Activated naive CD8-positive, alpha-beta T cell treated with anti-CD3 and anti-CD28 coated beads, Interleukin-2, amount 10 ng/mL, durations not matched to agents 7 days and 5 days (primary cell): ENCODE measurements at regions not wholly inside any gene's neighbourhood (a gene's known extent, or its start where the extent isn't known, plus 50 kb on each side); places are given as distances from the start of the nearest gene placed in this dataset.
"Not testable (repeated sequence)": the region's sequence is repeated elsewhere in the genome, so short reads cannot be mapped to it uniquely, and the experiment has no call there.

ENCODE experiments used
- ATAC-seq: fragments of 150-1000 bp; cut with Tn5 transposase; one replicate; pipeline ENCODE4 v1.10.0; 2021; ENCODE audit warnings: low read depth, moderate library complexity
- POLR2A ChIA-PET: fragments of 350-600 bp; sonication (Branson Sonifier 250); formaldehyde crosslinking; loops from one replicate; lab custom pipeline; 2021; ENCODE audit warnings: antibody characterized with exemption; lab: Charles Lee
- DNase-seq: peaks from one replicate; pipeline ENCODE4 v3.0.0; 2021
- H3K27ac Mint-ChIP-seq: one replicate; pipeline ENCODE4 v1.8.0; 2022; ENCODE audit warnings: mild to moderate bottlenecking, mixed read lengths
- H3K27me3 Mint-ChIP-seq: one replicate; pipeline ENCODE4 v1.8.0; 2022; ENCODE audit warnings: mild to moderate bottlenecking, moderate library complexity, mixed read lengths
- H3K36me3 Mint-ChIP-seq: one replicate; pipeline ENCODE4 v1.8.0; 2021; ENCODE audit warnings: mild to moderate bottlenecking, mixed read lengths
- H3K4me1 Mint-ChIP-seq: one replicate; pipeline ENCODE4 v1.8.0; 2021; ENCODE audit warnings: mixed read lengths
- H3K4me3 Mint-ChIP-seq: one replicate; pipeline ENCODE4 v1.8.0; 2022; ENCODE audit warnings: mild to moderate bottlenecking, moderate library complexity, mixed read lengths
- H3K9me3 Mint-ChIP-seq: one replicate; pipeline ENCODE4 v1.8.0; 2021; ENCODE audit warnings: mixed read lengths

DNA sequence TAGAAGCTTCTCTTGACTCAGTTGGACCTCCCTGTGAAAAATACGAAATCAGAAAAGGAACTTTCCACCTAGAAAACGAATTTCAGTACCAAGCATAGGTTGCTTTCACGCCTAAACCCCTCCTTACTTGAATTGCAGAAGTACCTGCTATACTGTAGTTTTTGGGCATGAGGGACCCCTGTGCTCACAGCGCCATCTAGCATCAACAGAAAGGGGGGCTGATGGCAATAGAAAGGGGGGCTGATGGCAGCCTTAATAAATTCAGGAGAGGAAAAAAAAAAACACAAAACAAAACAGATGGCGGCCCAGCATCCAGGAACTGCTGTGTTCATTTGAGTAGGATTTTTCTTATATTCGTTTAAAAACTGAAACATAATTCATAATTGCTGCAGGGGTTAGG, 96.7 kb downstream of the NPAP1 start:
- Mint-ChIP-seq H3K27ac (peak overlapping the region; percentile 99), H3K36me3 (no peaks in the 10 kb centered on the region), H3K4me1 (peaks cover 3% of the 10 kb centered on the region), H3K9me3 (peaks cover 17% of the 10 kb centered on the region), H3K4me3 (peak overlapping the region; percentile 93), H3K27me3 (no peaks in the 10 kb centered on the region)
- DNase-seq (no peak), ATAC-seq (no peak)
- POLR2A ChIA-PET: interaction anchor here (1.3 kb wide), 1 partner anchor 667 kb away, joined by 3 read pairs; the partner anchor contains the start of gene UBE3A

DNA sequence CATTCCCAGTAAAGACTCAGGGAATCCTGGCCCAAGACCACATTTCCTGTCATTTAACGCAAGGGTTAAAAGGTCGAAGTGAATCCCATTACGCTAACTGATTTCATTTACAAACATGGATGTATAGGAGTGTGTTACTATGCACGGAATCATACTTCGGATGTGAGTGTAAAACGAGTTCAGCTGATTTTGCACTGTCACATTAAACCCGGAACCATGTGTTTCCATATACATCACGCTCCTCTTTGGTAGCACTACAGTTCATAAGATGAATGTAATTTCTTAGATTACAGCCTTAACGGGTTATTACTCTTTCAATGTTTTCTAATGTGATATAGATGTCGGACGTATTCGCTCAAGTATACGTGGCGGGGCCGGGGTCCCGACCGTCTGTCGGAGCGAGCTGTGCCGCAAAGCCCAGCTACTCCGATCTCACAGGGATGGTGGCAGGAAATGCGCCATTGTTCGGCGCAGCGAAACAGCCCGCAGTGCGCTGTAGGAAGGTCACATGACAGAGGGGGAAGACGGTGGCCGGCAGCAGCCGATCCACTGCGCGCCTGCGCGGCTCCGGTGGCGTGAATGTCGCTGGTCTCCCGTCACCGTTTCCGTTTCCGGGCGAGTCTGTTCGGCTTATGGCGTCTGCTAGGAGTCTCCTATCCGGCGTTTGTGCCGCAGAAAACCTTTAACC, 97.3 kb downstream of the NPAP1 start:
- ATAC-seq (peak; percentile 95), DNase-seq (peak; percentile 79)
- no peaks in the 10 kb centered on the region for H3K27me3 Mint-ChIP-seq
- H3K9me3 Mint-ChIP-seq: peaks cover 19% of the 10 kb centered on the region
- peaks cover 3% of the 10 kb centered on the region for H3K4me1 Mint-ChIP-seq
- POLR2A ChIA-PET: interaction anchor here (1.3 kb wide), 1 partner anchor 666 kb away, joined by 3 read pairs; the partner anchor contains the start of gene UBE3A
- peak overlapping the region; percentile 93 for H3K4me3 Mint-ChIP-seq
- H3K27ac Mint-ChIP-seq: peak overlapping the region; percentile 99
- H3K36me3 Mint-ChIP-seq: no peaks in the 10 kb centered on the region

DNA sequence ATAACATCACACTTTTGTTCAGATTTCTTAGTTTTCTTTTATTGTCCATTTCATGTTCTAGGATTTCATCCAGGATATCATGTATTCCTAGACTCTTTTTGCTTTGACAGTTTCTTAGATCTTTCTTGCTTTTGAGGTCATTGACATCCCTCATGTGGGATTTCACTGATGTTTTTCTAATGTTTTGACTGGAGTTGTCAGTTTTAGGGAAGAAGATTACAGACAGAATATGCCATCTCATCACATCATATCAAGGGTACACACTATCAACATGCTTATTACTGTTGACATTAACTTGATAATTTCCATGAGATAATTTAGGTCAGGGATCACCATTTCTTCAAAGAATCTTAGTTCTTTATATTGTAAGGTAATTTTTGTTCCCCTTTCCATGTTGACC, 101.7 kb downstream of the NPAP1 start:
- POLR2A ChIA-PET: no interaction called here
- DNase-seq (no peak), ATAC-seq (no peak)
- H3K27ac Mint-ChIP-seq: no peak overlapping the region
- no peaks in the 10 kb centered on the region for H3K27me3 Mint-ChIP-seq
- H3K4me1 Mint-ChIP-seq: peaks cover 3% of the 10 kb centered on the region
- no peaks in the 10 kb centered on the region for H3K36me3 Mint-ChIP-seq
- H3K4me3 Mint-ChIP-seq: no peak overlapping the region
- H3K9me3 Mint-ChIP-seq: peaks cover 13% of the 10 kb centered on the region

DNA sequence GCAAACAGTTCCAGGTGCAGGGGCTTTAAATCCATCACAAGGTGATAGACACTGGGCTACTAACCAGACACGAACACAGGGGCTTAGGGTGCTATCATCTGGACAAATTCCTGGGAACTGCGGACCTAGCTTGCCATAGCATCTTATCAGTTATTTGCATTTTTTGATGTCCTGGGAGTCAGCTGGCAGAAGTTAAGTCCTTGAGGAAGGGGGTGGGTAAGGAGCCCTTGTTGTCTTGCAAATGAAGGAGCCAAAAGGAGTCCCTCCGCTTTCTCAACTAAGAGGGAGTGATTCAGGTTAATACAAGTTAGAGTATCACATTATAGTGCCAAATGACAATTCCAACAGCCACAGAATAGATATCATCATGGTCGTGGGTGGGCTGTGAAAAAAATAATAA, 108.9 kb downstream of the NPAP1 start:
- Mint-ChIP-seq H3K36me3 (no peaks in the 10 kb centered on the region), H3K27ac (no peak overlapping the region), H3K9me3 (peaks cover 12% of the 10 kb centered on the region), H3K27me3 (no peaks in the 10 kb centered on the region), H3K4me3 (no peak overlapping the region), H3K4me1 (no peaks in the 10 kb centered on the region)
- no peak for ATAC-seq
- no peak for DNase-seq
- POLR2A ChIA-PET: no interaction called here

DNA sequence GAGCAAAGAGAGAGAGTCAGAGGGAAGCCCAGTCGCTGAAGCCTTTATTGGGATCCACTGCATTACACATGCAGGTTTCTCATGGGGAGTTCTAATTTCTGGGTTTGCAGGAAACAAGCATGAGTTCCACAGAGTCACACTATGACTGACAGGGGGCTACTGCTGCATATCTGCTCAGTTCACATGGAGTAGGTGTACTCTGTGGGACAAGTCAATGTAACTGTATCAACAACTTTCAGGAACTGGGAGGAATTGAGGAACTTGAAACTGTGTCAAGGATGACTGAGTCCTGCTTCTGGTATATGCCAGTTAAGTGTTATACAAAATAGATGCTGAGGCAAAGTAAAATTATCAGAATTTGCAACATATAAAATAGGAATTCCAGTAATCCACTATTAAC, 110.8 kb downstream of the NPAP1 start:
- H3K4me3 Mint-ChIP-seq: no peak overlapping the region
- H3K36me3 Mint-ChIP-seq: no peaks in the 10 kb centered on the region
- no peaks in the 10 kb centered on the region for H3K4me1 Mint-ChIP-seq
- peaks cover 15% of the 10 kb centered on the region for H3K9me3 Mint-ChIP-seq
- no peak overlapping the region for H3K27ac Mint-ChIP-seq
- no peaks in the 10 kb centered on the region for H3K27me3 Mint-ChIP-seq
- POLR2A ChIA-PET: no interaction called here
- DNase-seq (no peak), ATAC-seq (no peak)

DNA sequence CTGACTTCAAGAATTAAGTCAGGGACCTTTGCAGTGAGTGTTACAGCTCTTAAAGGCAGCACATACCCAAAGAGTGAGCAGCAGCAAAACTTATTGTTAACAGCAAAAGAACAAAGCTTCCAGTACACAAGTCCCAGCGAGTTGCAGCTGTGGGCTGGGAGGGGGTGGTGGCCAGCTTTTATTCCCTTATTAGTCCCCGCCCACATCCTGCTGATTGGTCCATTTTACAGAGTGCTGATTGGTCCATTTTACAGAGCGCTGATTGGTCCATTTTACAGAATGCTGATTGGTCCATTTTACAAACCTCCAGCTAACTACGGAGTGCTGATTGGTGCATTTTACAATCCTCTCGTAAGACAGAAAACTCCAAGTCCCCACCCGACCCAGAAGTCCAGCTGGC, 127.0 kb downstream of the NPAP1 start:
- H3K27me3 Mint-ChIP-seq, DNase-seq, H3K4me3 Mint-ChIP-seq, POLR2A ChIA-PET, ATAC-seq, H3K36me3 Mint-ChIP-seq, H3K27ac Mint-ChIP-seq, H3K4me1 Mint-ChIP-seq: not testable (repeated sequence)
- peaks cover 17% of the 10 kb centered on the region for H3K9me3 Mint-ChIP-seq

DNA sequence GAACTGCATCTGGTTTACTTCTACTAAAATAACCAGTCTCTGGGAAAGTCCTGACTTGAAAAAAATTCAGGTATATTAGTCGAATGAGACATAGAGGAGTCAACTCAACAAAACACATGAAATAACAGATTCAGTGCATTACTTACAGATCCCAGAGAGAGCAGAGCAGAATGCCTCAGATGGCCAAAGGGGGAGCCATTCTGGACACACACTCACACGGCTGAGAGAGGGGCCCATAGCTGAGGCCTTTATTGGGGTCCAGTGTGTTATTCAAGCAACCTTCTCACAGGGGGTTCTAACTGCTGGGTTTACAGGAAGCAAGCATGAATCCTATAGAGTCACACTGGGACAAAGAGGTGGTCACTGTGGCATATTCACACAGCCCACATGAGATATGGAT, 135.1 kb upstream of the SNRPN start:
- no peak for ATAC-seq
- Mint-ChIP-seq H3K9me3 (peaks cover 9% of the 10 kb centered on the region), H3K36me3 (no peaks in the 10 kb centered on the region), H3K4me1 (no peaks in the 10 kb centered on the region), H3K4me3 (no peak overlapping the region), H3K27me3 (peaks cover 2% of the 10 kb centered on the region), H3K27ac (no peak overlapping the region)
- no peak for DNase-seq
- POLR2A ChIA-PET: no interaction called here

DNA sequence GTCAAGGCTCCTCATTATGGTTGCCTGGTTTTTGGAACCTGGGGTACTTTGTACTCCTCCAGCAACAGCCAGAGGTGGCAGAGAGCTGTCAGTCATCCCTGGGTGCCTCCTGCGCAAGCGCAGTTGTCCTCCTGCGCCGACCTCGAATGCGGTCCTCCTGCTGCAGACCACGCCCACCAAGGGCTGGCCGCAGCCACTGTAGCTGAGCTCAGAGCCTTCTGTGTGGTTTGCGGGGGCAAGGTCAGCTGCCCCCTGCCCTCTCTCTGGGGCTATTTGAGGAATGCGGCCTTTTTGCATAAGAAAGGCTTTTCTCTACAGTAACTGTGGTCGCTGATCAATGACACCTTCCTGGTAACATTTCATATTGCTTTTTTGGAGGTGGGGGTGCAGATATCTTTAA, 131.3 kb upstream of the SNRPN start:
- no peak for DNase-seq
- POLR2A ChIA-PET: no interaction called here
- no peaks in the 10 kb centered on the region for H3K36me3 Mint-ChIP-seq
- peaks cover 2% of the 10 kb centered on the region for H3K27me3 Mint-ChIP-seq
- no peak overlapping the region for H3K4me3 Mint-ChIP-seq
- H3K27ac Mint-ChIP-seq: no peak overlapping the region
- peaks cover 15% of the 10 kb centered on the region for H3K9me3 Mint-ChIP-seq
- no peak for ATAC-seq
- no peaks in the 10 kb centered on the region for H3K4me1 Mint-ChIP-seq

DNA sequence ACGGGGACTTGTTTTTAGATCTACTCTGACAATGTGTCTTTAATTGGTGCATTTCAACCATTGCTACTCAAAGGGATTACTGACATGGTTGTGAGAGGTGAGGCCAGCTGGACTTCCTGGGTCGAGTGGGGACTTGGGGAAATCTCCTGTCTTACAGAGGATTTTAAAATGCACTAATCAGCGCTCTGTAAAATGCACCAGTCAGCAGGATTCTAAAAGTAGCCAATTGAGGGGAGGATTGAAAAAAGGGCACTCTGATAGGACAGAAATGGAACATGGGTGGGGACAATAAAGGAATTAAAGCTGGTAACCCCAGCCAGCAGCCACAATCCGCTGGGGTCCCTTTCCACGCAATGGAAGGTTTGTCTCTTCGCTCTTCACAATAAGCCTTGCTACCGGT, 122.5 kb upstream of the SNRPN start:
- no peak for DNase-seq
- POLR2A ChIA-PET: no interaction called here
- H3K4me1 Mint-ChIP-seq: no peaks in the 10 kb centered on the region
- H3K4me3 Mint-ChIP-seq: no peak overlapping the region
- H3K27me3 Mint-ChIP-seq: no peaks in the 10 kb centered on the region
- peaks cover 17% of the 10 kb centered on the region for H3K9me3 Mint-ChIP-seq
- ATAC-seq: no peak
- no peak overlapping the region for H3K27ac Mint-ChIP-seq
- no peaks in the 10 kb centered on the region for H3K36me3 Mint-ChIP-seq

DNA sequence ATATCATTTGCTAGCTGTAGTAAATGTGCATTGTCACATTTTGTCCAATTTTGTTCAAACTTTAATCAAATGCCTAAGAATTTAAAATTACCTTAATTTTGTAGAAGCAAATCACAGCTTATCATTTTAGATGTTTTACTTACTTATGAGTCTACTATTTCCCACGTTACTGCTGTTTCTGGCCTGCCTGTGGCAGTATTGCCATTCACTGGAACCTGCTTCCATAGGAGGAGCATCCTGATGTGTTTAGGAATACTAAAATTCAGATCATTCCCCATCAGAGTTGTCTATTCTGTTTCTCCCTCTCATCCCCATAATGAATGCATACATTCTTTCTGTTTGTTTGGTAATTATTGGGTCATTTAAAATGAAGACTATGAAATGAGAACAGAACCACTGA, 119.5 kb upstream of the SNRPN start:
- Mint-ChIP-seq H3K27ac (no peak overlapping the region), H3K27me3 (no peaks in the 10 kb centered on the region), H3K36me3 (no peaks in the 10 kb centered on the region), H3K9me3 (peaks cover 14% of the 10 kb centered on the region), H3K4me3 (no peak overlapping the region), H3K4me1 (no peaks in the 10 kb centered on the region)
- no peak for DNase-seq
- no peak for ATAC-seq
- POLR2A ChIA-PET: no interaction called here

DNA sequence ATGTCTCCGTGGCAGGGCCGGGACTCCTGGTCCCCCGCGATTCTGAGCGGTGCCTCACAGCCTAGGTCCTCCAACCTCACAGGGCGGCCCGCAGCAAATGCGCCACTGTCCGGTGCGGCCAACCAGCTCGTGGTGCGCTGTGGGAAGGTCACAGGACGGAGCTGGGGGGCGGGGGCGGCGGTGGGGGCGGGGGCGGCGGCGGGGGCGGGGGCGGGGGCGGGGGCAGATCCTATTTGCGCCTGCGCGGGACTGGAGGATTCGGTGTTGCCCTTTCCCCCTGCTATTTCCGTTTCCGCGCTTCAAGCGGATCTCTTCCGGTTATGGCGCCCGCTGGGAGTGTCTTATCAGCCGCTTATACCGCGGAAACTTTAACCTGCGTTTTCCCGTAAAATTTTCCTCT, 106.7 kb upstream of the SNRPN start:
- POLR2A ChIA-PET: no interaction called here
- Mint-ChIP-seq H3K4me1 (peaks cover 3% of the 10 kb centered on the region), H3K4me3 (peak overlapping the region; percentile 56), H3K27me3 (no peaks in the 10 kb centered on the region), H3K36me3 (no peaks in the 10 kb centered on the region), H3K9me3 (peaks cover 12% of the 10 kb centered on the region), H3K27ac (no peak overlapping the region)
- peak; percentile 27 for DNase-seq
- peak; percentile 22 for ATAC-seq

DNA sequence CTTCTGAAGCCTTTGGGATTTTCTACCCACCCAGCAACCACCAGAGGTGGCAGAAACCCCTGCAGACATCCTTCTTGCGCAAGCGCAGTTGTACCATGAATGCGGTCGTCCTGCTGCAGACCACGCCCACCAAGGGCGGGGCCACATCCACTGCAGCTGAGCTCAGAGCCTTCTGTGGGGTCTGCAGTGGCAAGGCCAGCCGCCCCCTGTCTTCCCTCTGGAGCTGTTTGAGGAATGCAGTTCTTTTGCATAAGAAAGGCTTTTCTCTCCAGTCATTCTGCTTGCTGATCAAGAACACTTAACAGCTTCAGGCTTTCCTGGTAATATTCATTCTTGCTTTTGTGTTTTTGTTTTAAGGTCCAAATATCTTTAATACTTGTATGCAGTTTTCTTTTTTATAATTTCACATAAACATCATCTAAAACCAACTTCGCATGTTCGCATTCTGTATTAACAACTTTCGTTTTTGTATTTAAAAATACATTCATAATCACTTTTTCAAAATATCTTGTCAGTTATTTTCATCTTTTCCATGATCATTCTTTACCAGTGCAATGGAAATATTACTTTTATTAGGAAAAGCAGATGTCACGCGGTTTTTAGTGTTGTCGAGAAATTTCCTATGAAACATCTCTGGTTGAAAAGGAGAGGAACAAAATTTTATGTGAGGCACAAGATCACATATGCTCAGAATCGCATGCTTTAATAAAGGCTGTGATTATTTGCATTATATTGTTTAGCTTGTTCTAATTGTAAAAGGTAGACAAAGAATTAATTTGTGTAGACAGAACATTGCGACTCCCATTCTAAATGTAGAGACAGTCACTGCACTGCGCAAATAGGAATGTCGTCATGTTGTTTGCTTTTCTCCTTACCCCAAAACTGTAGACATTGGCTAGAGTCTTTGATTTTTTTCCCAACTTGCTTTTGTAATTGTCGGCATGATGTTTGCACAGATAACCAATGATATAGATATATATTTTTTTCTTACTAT, 98.1 kb upstream of the SNRPN start:
- no peak overlapping the region for H3K4me3 Mint-ChIP-seq
- H3K9me3 Mint-ChIP-seq: peaks cover 10% of the 10 kb centered on the region
- DNase-seq (no peak), ATAC-seq (no peak)
- POLR2A ChIA-PET: no interaction called here
- H3K36me3 Mint-ChIP-seq: no peaks in the 10 kb centered on the region
- no peaks in the 10 kb centered on the region for H3K4me1 Mint-ChIP-seq
- no peaks in the 10 kb centered on the region for H3K27me3 Mint-ChIP-seq
- H3K27ac Mint-ChIP-seq: no peak overlapping the region

DNA sequence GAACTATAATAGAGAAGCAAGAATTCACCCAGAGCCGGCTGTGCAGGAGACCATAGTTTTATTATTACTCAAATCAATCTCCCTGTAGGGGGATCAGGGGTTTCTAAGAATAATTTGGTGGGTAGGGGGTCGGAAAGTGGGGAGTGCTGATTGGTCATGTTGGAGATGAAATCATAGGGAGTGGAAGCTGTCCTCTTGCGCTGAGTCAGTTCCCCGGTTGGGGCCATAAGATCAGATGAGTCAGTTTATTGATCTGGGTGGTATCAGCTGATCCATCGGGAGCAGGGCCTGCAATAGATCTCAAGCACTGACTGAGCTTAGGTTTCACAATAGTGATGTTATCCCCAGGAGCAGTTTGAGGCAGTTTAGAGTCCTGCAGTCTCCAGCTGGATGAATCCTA, 97.0 kb upstream of the SNRPN start:
- Mint-ChIP-seq H3K27me3 (no peaks in the 10 kb centered on the region), H3K4me3 (no peak overlapping the region), H3K9me3 (peaks cover 8% of the 10 kb centered on the region), H3K4me1 (no peaks in the 10 kb centered on the region), H3K27ac (no peak overlapping the region), H3K36me3 (no peaks in the 10 kb centered on the region)
- POLR2A ChIA-PET: no interaction called here
- DNase-seq: no peak
- no peak for ATAC-seq

DNA sequence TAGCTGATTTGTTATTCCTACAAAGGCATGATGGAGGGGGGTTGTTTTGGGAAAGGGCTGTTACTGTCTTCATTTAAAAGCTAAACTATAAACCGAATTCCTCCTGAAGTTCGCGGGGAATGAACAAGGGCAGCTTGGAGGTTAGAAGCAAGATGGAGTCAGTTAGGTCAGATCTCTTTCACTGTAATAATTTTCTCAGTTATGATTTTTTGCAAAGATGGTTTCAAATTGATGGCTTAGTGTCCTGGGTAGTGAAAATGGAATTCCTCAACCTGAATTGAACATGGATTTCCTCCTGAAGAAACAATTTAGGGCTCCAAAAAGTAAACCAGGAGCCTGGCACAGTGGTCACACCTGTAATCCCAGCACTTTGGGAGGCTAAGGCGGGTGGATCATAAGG, 96.6 kb upstream of the SNRPN start:
- H3K36me3 Mint-ChIP-seq, H3K4me3 Mint-ChIP-seq, H3K9me3 Mint-ChIP-seq, ATAC-seq, H3K27ac Mint-ChIP-seq, POLR2A ChIA-PET, DNase-seq, H3K27me3 Mint-ChIP-seq, H3K4me1 Mint-ChIP-seq: not testable (repeated sequence)
